ENCODE measurements at regions not wholly inside any gene's neighbourhood (a gene's known extent, or its start where the extent isn't known, plus 50 kb on each side); places are given as distances from the start of the nearest gene placed in this dataset.

DNA sequence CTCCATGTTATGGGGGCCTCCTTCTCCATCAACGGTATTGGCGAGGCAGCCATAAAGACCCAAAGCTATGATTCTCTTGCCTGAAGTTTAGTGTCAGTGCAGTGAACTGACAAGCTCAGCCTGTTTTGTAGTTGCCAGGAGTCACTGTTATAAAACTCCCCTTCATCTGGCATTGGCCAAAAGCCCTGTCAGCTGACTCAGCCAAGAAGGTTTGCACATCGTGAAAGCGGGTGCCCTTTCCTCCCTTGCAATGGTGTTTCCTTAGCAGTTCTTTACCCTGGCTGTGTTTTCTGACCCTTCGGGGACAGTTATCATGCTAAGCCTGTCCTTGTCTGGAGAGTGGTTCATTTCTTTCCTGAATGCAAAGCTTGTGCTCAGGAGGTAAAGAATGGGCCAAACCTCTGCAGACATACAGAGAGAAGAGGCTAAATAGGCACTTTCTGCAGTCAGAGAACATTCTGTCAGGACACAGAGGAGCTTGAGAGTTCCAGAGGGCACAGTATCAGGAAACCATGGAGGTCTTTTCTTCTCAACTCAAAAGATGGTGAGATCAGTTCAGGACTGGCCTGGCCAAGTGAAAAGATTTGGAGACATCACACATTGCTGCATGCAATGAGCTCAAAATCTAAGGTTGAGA lies 414.2 kb downstream of the ZNF521 start:
- H3K9me3 ChIP-seq, result no peaks in the 10 kb centered on the region
- intact Hi-C loops (cut with DNase I; ENCODE audit: low total_unique reads), result no loop called here
- no peak for DNase-seq (ENCODE audit: low spot score in 2 of 2)

DNA sequence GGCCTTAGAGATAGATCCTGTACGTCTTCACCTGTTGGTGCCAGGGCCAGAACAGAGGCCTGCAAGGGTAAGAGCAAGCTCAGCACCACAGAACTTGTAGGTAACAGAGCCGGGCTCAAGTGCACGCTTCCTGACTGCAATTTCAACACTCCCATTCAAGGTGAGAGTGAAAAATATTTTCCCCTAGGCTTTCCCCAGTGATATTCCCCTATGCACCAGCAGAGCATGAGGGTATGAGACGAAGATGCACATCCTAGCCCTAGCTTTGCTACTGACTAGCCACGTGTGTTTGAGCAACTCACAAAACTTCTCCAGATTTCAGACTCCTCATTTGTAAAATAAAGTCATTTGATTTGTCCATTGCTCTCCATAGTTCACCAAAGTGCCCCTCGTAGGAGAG lies 411.6 kb downstream of the ZNF521 start:
- no peak overlapping the region for H3K4me3 ChIP-seq
- H3K27me3 ChIP-seq, result no peaks in the 10 kb centered on the region
- no peaks in the 10 kb centered on the region for H3K36me3 ChIP-seq
- intact Hi-C loops (cut with DNase I; ENCODE audit: low total_unique reads), result no loop called here
- DNase-seq (ENCODE audit: low spot score in 2 of 2), result no peak
- H3K27ac ChIP-seq, result no peak overlapping the region
- H3K4me1 ChIP-seq, result no peaks in the 10 kb centered on the region
- no peaks in the 10 kb centered on the region for H3K9me3 ChIP-seq
- TF ChIP-seq, protein P1, sequence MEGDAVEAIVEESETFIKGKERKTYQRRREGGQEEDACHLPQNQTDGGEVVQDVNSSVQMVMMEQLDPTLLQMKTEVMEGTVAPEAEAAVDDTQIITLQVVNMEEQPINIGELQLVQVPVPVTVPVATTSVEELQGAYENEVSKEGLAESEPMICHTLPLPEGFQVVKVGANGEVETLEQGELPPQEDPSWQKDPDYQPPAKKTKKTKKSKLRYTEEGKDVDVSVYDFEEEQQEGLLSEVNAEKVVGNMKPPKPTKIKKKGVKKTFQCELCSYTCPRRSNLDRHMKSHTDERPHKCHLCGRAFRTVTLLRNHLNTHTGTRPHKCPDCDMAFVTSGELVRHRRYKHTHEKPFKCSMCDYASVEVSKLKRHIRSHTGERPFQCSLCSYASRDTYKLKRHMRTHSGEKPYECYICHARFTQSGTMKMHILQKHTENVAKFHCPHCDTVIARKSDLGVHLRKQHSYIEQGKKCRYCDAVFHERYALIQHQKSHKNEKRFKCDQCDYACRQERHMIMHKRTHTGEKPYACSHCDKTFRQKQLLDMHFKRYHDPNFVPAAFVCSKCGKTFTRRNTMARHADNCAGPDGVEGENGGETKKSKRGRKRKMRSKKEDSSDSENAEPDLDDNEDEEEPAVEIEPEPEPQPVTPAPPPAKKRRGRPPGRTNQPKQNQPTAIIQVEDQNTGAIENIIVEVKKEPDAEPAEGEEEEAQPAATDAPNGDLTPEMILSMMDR (IDR thresholded peaks at IDR 0.05), result no peak
- TF ChIP-seq POLR2AphosphoS5 (IDR thresholded peaks at IDR 0.05) (no peak), POLR2A (IDR thresholded peaks at IDR 0.05) (no peak)

More for the DNA sequence above, 414.2 kb downstream of the ZNF521 start:
- Histone ChIP-seq H3K27ac (no peak overlapping the region), H3K27me3 (no peaks in the 10 kb centered on the region), H3K4me1 (no peaks in the 10 kb centered on the region), H3K36me3 (no peaks in the 10 kb centered on the region), H3K4me3 (no peak overlapping the region)
- TF ChIP-seq POLR2A (IDR thresholded peaks at IDR 0.05), result no peak
- TF ChIP-seq POLR2AphosphoS5 (IDR thresholded peaks at IDR 0.05), result no peak
- TF ChIP-seq, protein P1 (IDR thresholded peaks at IDR 0.05), result no peak

DNA sequence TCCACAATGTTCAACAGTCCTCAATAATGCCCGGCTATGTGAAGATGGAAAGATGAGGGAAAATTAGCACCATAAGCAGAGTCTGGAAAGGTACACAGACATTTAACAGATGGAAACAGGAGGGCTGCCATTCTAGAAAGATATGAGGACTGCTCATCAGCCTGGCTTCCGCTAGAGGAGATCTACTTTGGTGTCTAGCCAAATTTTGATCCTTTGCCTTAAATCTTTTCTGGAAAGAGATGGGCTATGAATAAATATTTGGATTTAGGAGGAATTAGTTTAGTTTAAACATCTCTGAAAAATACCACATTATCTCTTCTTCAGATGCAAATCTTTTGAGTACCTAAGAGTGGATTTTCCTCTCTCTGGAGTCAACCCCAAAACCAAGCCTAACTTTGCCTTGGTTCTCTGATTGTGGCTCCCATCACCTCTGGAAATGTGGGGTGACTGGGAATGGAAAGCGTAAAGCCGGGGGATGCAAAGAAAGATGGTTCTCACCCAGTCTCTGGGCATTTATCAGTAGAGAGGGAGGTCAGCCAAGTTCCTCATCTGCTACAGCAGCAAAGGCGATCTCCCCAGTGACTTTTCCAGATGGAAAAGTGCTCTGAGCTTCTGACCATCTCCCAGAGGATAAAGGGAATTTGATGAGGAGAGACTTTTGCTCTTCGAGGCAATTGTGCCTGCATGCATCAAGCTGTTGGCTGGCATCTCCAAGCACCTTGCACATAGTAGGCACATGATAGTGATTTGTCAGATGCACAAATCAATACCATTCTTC lies 410.6 kb downstream of the ZNF521 start:
- Histone ChIP-seq H3K9me3 (no peaks in the 10 kb centered on the region), H3K4me3 (no peak overlapping the region), H3K36me3 (no peaks in the 10 kb centered on the region), H3K4me1 (no peaks in the 10 kb centered on the region), H3K27ac (no peak overlapping the region), H3K27me3 (no peaks in the 10 kb centered on the region)
- no peak for DNase-seq (ENCODE audit: low spot score in 2 of 2)
- TF ChIP-seq, protein P1 (IDR thresholded peaks at IDR 0.05), result no peak
- TF ChIP-seq POLR2A (IDR thresholded peaks at IDR 0.05), result no peak
- no peak for TF ChIP-seq POLR2AphosphoS5 (IDR thresholded peaks at IDR 0.05)
- intact Hi-C loops (cut with DNase I; ENCODE audit: low total_unique reads), result no loop called here

DNA sequence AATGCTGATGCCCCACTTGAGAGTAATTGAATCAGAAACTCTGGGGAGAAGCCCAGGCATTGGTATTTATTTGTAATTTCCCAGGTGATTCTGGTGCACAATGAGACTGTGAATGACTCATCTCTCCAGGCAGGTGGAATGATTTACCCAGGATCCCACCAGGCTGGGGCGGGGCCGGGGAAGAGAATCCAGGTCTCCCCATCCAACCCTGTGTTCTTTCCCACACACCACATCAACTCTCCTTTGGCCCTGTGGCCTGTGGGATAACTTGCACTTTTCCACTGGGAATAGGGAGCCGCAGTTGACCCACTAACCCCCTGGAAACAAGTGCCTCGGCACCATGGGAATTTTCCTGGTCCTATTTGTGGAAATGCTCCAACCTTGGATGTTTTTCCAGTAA lies 409.8 kb downstream of the ZNF521 start:
- no peak for TF ChIP-seq POLR2AphosphoS5 (IDR thresholded peaks at IDR 0.05)
- TF ChIP-seq, protein P1 (IDR thresholded peaks at IDR 0.05), result no peak
- no peak for TF ChIP-seq POLR2A (IDR thresholded peaks at IDR 0.05)
- no peaks in the 10 kb centered on the region for H3K4me1 ChIP-seq
- no peaks in the 10 kb centered on the region for H3K36me3 ChIP-seq
- no peak overlapping the region for H3K27ac ChIP-seq
- no peak for DNase-seq (ENCODE audit: low spot score in 2 of 2)
- intact Hi-C loops (cut with DNase I; ENCODE audit: low total_unique reads), result no loop called here
- no peak overlapping the region for H3K4me3 ChIP-seq
- no peaks in the 10 kb centered on the region for H3K27me3 ChIP-seq
- no peaks in the 10 kb centered on the region for H3K9me3 ChIP-seq
